NCI-H1105 (cell line): ENCODE measurements at regions not wholly inside any gene's neighbourhood (a gene's known extent, or its start where the extent isn't known, plus 50 kb on each side); places are given as distances from the start of the nearest gene placed in this dataset.
"Not testable (repeated sequence)": the region's sequence is repeated elsewhere in the genome, so short reads cannot be mapped to it uniquely, and the experiment has no call there.

Experiments used
- DNase-seq: peaks from one replicate; lab custom pipeline; 2025; lab: John Stamatoyannopoulos, UW

GRCh38 chr1:114263343-114263742, 109.7 kb upstream of the SYT6 start:
- no peak for DNase-seq

GRCh38 chr1:114262337-114262736, 108.7 kb upstream of the SYT6 start:
- no peak for DNase-seq

DNA sequence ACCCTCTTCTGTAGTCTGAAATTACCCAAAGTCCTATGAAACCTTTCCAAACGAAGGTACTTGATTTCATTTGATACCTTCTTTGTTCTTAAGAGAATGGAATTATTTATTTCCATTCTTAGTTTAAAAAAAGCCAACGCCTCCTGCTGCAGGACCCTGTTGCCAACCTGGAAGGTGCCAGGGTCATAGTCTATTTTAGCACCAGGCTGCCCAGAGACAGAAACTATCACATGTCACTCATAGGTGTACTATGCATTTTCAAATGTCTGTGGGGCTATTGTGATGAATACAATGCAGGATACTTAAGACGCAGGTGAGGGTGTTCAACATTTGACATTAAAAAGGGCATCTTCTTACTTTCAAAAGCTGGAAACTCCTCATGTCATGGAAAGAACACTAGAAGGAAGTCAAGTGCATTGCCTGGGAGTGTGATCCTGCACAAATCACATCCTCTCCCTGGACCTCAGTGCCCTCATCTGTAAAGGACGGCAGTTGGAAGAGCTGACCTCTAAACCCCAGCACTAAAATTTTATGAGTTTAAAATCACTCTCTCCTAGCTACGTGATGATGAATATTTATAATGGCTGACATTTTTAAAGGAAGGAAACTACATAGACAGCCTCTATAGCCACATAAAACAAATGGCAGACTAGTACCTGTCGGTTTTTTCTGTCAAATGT, 107.3 kb upstream of the SYT6 start:
- DNase-seq: no peak

DNA sequence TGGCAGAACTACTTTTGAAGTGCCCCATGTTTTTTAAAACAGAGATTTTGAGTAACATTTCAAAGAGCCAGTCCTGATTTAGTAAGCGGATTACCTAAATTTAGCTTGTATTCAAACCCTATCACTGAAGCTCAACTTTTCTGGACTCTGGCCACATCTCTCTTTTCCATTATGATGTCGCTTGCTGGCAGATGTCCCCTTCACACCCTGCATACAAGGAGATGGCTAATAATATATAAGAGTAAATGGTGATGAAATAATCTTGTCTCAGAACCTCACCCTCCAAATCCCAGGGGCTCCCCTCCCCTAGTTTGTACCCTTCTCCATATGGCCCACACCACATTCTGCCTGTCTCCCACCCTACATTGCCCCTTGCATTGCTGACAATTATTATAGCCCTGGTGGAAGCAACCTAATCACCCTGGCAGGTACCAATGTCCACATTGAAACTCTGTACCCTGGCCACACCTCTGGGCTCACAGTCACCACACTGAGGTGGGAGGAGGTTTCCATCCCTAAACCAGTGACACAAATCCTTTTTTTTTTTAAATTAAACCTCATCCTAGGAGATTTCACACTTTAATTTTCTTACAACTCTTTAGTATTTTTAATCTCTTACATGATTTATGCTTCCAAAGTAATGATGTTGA, 106.0 kb upstream of the SYT6 start:
- no peak for DNase-seq

GRCh38 chr1:114258633-114259032, 105.0 kb upstream of the SYT6 start:
- no peak for DNase-seq

GRCh38 chr1:114258074-114258473, 104.4 kb upstream of the SYT6 start:
- DNase-seq: no peak

- DNase-seq: no peak
These were observed 103.9 kb upstream of the SYT6 start for GRCh38 chr1:114257554-114257953.

DNA sequence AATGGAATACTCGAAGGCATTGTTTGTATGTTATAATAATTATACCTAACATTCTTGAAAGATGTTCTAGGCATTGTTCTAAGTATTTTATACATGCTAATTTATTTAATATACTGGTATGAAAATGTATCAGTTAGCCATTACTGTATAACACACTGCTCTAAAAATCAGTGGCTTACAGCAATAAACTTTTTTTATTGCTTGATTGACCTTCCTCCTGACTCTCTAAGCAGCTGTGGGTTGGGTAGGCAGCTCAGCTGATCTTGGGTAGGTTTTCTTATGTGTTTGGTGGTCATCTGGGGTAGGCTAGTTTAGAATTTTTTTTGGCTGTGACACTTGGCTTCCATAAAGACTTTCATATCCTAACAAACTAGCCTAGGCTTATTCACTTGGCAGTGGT, 100.2 kb upstream of the SYT6 start:
- DNase-seq: no peak

DNA sequence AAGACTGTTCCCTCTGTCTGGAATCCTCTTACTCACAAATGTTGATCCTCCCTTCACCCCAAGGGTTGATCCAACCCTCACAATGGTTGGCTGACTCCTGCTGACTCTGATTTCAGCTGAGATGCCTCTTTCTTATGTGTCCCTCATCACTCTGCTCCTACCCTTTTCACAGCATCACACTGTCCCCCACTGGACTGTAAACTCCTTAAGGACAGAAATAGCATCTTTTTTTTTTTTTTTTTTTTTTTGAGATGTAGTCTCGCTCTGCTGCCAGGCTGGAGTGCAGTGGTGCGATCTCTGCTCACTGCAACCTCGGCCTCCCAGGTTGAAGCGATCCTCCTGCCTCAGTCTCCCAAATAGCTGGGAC, 97.9 kb upstream of the SYT6 start:
- no peak for DNase-seq

- no peak for DNase-seq
These were observed 97.3 kb upstream of the SYT6 start for GRCh38 chr1:114250683-114251572.

DNA sequence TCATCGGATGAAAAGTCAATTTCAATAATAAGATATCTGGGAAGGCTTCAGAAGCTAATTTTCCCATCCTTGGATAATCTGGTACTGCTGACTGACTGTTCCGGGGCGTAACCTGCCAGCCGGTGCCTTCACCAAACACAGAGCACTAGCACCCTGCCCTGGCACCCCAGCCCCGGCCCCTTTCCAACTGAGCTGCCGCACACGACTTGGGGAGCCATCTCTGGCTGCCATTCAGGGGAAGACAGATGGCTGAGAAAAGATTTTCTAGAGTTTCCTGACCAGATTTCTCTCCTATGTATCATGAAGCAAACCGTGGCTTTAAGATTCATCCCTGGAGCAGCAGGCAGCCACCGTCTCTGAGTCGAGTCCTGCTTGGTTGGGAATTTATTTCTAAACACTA, 96.0 kb upstream of the SYT6 start:
- no peak for DNase-seq

DNA sequence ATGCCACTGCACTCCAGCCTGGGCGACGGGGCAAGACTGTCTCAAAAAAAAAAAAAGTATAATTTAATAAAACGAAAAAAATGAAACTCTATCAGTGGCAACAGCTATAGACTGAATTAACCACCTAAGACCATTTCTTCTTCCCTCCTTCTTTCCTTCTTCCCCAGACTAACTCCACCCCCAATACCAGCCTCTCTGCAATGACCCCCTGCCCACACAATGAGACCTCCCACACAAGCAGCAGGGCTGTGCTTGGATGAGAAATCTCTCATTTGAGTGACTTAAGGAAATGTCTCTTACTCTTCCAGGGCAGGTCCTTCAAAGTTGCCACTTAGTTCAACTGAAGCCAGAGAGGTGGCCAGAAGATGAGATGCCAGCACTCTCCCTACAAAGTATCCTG, 94.5 kb upstream of the SYT6 start:
- DNase-seq: no peak

DNA sequence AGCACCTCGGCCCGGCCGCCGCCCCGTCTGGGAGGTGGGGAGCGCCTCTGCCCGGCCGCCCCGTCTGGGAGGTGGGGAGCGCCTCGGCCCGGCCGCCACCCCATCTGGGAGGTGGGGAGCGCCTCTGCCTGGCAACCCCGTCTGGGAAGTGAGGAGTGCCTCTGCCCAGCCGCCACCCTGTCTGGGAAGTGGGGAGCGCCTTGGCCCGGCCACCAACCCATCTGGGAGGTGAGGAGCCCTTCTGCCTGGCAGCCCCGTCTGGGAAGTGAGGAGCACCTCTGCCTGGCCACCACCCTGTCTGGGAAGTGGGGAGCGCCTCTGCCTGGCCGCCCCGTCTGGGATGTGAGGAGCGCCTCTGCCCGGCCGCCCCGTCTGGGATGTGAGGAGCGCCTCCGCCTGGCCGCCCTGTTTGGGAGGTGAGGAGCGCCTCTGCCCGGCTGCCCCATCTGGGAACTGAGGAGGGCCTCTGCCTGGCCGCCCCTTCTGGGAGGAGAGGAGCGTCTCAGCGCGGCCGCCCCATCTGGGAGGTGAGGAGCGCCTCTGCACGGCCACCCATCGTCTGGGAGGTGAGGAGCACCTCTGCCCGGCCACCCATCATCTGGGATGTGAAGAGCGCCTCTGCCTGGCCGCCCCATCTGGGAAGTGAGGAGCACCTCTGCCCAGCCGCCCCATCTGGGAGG, 89.0 kb upstream of the SYT6 start:
- DNase-seq: not testable (repeated sequence)

- no peak for DNase-seq
These were observed 84.4 kb upstream of the SYT6 start for GRCh38 chr1:114238053-114238452.

DNA sequence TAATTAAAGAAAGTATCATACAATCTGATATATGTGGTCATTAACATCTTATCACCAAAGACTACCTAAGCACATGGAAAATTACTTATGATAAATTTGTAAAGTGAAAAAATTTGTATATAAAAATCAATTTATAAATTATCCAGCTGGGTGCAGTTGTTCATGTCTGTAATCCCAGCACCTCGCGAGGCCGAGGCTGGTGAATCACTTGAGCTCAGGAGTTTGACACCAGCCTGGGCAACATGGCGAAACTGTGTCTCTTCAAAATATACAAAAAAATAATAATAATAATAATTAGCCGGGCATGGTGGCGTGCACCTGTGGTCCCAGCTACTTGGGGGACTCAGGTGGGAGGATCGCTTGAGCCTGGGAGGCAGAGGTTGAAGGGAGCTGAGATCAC, 82.8 kb upstream of the SYT6 start:
- DNase-seq: no peak

GRCh38 chr1:114235960-114236359, 82.3 kb upstream of the SYT6 start:
- DNase-seq: peak; percentile 75

DNA sequence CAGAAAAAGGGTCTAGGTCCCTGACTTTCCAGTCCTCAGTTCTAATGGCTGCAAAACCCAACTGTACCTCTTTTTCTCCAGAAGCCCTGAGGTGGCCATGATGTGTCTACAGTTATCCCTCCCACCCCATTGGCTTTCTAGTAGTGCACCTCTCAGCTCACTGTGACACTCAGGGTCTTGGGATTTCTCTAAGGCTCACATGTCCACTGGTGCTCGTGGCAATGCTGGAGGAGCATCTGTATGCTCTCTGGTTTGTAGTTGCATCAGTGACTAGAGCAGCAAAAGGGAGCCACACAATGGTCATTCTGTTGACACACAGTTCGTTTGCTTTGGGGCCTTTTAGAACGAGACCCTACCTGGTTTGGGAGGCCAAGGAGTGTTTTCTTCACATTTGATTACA, 81.6 kb upstream of the SYT6 start:
- no peak for DNase-seq

DNA sequence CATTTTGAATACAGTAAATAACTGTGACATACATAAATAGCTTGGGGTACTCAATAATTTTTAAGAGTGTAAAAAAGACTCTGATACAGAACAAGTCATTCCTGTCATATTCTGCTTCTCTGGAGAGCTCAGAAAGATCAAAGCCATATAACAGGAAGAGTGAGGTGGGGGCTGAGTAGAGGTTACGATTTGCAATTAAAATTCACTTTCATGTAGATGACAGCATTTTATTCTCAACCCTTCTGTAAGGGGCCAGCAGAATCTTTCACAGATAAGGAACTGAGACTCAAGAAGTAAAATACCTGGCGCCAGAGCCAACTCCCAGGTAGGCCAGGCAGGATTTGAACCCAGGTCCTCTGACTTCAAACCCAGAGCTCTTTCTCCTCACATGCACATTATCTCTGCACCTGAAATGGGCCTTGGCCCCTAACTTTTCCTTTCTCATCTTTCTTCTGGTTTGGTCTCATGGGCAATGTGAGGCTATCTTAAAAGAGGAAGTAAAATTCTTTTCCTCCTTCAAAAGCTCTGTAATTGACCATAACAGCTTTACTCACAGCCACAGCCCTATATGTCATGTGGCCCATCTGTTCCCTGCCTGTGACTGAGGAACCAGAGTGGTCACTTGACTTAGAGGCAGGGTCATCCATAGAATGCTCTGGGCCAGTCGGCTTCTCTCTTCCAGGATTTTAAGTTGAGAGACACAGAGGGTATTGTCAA, 80.9 kb upstream of the SYT6 start:
- DNase-seq: no peak

DNA sequence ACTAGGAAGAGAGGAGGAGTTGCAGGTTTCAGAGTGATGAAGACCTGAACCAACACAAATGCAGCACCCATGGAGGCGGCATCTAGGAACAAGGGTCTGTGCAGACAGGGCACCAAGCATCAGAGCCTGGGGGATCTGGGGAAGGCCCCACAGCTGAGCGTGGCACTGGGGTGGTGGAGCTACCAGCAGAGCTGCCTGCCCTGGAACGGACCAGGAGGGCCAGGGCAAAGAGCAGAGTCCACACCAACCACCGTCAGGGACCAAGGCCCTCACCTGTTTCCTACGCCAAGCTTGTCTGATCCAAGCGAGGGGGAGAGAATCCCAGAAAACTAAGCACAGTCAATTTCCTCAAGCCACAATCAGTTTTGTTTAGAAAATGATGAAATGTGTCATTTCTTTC, 79.0 kb upstream of the SYT6 start:
- DNase-seq: no peak

DNA sequence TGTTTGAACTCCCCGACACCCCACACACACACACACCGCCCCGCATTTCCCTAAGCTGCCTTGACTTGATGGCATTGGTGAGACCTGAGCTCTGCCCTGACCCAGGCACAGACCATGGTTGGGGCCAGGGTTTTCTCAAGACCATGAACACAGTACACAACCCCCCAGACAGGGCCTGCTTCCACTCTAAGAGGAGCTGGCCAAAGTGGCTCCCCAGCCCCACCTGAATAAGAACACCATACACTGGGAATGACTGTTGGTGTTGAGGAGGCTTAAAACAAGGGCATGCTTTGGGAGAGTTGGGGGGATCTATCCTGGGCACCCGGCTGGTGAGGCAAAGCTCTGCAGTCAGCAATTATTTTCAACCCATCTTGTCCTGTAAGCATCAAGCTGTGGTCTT, 77.6 kb upstream of the SYT6 start:
- DNase-seq: no peak

DNA sequence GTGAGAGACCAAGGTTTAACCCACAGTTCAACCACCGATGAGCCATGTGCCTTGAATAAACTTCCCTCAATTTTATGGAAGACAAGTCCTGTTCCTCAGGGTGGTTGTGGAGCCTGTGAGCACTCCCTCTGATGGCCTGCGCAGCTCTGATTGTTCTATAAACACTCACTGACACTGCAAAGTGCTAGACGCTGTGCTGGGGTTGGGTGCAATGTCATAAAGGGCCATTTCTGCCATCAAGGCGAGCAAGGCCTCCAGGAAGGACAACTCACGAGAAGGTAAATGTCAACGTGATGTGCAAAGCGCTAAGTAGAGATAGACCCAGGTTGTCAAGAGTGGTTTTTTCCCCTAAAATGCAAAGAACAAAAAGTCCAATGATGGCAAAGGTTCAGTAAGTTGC, 75.7 kb upstream of the SYT6 start:
- no peak for DNase-seq

DNA sequence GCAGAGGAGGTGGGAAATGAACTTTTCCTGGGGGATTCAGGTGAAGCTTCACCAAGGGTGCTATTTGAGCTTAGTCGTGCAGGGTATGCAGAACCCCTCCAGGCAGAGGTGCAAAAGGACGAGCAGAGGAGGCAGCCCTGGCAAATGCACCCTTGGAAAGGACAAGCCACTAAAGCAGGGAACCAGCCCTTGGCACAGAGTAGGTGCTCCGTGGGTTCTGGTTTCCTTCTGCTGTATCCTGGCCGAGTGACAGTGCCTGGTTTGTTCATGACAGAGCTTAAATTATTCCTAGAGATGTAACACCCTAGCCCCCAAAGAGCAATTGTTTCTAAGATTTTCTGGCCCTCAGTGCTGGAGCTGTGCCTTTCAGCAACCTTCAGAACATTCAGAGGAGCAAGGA, 73.4 kb upstream of the SYT6 start:
- DNase-seq: no peak
